ENCODE measurements at regions not wholly inside any gene's neighbourhood (a gene's known extent, or its start where the extent isn't known, plus 50 kb on each side); places are given as distances from the start of the nearest gene placed in this dataset.

- TF ChIP-seq POLR2A (IDR thresholded peaks at IDR 0.05; ENCODE audit: low read length) (no peak), ZNF302 (CRISPR knock-in tag; IDR thresholded peaks at IDR 0.05) (no peak), REST (IDR thresholded peaks at IDR 0.05) (no peak), CTCF (IDR thresholded peaks at IDR 0.05) (no peak), MAFK (IDR thresholded peaks at IDR 0.05; ENCODE audit: partially characterized antibody) (no peak), NR3C1 (IDR thresholded peaks at IDR 0.05) (no peak), JUN (IDR thresholded peaks at IDR 0.05) (no peak), KDM5A (IDR thresholded peaks at IDR 0.05) (no peak)
- TF ChIP-seq, protein P1, sequence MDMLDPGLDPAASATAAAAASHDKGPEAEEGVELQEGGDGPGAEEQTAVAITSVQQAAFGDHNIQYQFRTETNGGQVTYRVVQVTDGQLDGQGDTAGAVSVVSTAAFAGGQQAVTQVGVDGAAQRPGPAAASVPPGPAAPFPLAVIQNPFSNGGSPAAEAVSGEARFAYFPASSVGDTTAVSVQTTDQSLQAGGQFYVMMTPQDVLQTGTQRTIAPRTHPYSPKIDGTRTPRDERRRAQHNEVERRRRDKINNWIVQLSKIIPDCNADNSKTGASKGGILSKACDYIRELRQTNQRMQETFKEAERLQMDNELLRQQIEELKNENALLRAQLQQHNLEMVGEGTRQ (IDR thresholded peaks at IDR 0.05), result no peak
Observed at GRCh38 chr10:52950578-52950977, 178.0 kb upstream of the MBL2 start.

Measured in A549 (cell line).